NCI-H1105 treated with DMSO at 0.1 percent for 48 hours (cell line): ENCODE measurements at regions not wholly inside any gene's neighbourhood (a gene's known extent, or its start where the extent isn't known, plus 50 kb on each side); places are given as distances from the start of the nearest gene placed in this dataset.

ENCODE experiments used
- DNase-seq: peaks from one replicate; lab custom pipeline; 2025; lab: John Stamatoyannopoulos, UW

- DNase-seq: no peak
These were observed 174.2 kb downstream of the CYLD start for GRCh38 chr16:50916040-50916439.

- DNase-seq: no peak
These were observed 173.2 kb downstream of the CYLD start for GRCh38 chr16:50915120-50915519.

- no peak for DNase-seq
These were observed 168.8 kb downstream of the CYLD start for GRCh38 chr16:50910736-50911100.

GRCh38 chr16:50909831-50910735, 168.2 kb downstream of the CYLD start:
- no peak for DNase-seq

GRCh38 chr16:50908468-50908867, 166.6 kb downstream of the CYLD start:
- no peak for DNase-seq

- no peak for DNase-seq
These were observed 164.6 kb downstream of the CYLD start for GRCh38 chr16:50906454-50906853.

- DNase-seq: no peak
These were observed 160.6 kb downstream of the CYLD start for GRCh38 chr16:50902457-50902856.

GRCh38 chr16:50901062-50901461, 159.2 kb downstream of the CYLD start:
- DNase-seq: no peak

GRCh38 chr16:50900391-50900942, 158.6 kb downstream of the CYLD start:
- no peak for DNase-seq

GRCh38 chr16:50899951-50900350, 158.1 kb downstream of the CYLD start:
- peak; percentile 45 for DNase-seq

GRCh38 chr16:50889746-50890145, 147.9 kb downstream of the CYLD start:
- no peak for DNase-seq

- DNase-seq: no peak
These were observed 147.4 kb downstream of the CYLD start for GRCh38 chr16:50889276-50889675.

GRCh38 chr16:50888486-50889261, 146.8 kb downstream of the CYLD start:
- DNase-seq: no peak

- DNase-seq: no peak
These were observed 145.8 kb downstream of the CYLD start for GRCh38 chr16:50887500-50888298.

GRCh38 chr16:50884066-50884860, 142.4 kb downstream of the CYLD start:
- DNase-seq: no peak

GRCh38 chr16:50881956-50882355, 140.1 kb downstream of the CYLD start:
- no peak for DNase-seq

- DNase-seq: no peak
These were observed 139.5 kb downstream of the CYLD start for GRCh38 chr16:50881331-50881830.

GRCh38 chr16:50880926-50881325, 139.0 kb downstream of the CYLD start:
- no peak for DNase-seq

GRCh38 chr16:50879873-50880695, 138.2 kb downstream of the CYLD start:
- DNase-seq: no peak

- no peak for DNase-seq
These were observed 137.2 kb downstream of the CYLD start for GRCh38 chr16:50878966-50879615.
